ENCODE measurements at regions not wholly inside any gene's neighbourhood (a gene's known extent, or its start where the extent isn't known, plus 50 kb on each side); places are given as distances from the start of the nearest gene placed in this dataset.

DNA sequence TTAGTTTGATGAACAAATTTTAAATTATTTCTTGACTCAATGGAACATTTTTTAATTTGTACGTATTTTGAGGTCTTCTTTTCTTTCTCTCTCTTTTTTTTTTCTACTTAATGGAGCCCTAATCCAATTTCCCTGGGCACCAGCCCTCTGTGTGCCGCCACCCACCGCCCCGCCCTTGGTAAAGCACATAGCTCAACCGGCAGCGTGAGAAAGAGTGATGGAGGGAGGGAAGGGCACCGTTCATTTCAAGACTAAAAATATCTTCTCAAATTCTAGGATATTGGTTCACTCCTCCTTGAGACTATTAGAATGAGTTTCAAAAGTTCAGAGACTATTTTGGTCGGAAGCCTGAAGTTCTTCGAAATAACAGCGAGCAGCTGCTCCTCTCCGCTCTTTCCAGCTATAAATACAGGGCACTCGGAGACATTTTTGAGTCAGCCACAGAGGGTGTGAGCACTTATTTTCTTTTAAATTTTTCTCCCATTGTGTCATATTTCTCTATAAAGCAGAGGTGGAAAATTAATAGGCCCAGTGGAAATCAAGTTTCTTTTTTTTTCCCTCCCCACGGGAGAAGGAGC lies 731.7 kb upstream of the ID2 start:
- ChIA-PET CTCF (interaction anchor here (1.6 to 1.7 kb wide), 2 partner anchors 19 to 41 kb away, joined by 4 to 5 read pairs; no protein-coding TSS in a partner anchor), POLR2A (no interaction called here)
- DNase-seq (ENCODE audit: extremely low spot score): no peak
- TF ChIP-seq, protein P1, sequence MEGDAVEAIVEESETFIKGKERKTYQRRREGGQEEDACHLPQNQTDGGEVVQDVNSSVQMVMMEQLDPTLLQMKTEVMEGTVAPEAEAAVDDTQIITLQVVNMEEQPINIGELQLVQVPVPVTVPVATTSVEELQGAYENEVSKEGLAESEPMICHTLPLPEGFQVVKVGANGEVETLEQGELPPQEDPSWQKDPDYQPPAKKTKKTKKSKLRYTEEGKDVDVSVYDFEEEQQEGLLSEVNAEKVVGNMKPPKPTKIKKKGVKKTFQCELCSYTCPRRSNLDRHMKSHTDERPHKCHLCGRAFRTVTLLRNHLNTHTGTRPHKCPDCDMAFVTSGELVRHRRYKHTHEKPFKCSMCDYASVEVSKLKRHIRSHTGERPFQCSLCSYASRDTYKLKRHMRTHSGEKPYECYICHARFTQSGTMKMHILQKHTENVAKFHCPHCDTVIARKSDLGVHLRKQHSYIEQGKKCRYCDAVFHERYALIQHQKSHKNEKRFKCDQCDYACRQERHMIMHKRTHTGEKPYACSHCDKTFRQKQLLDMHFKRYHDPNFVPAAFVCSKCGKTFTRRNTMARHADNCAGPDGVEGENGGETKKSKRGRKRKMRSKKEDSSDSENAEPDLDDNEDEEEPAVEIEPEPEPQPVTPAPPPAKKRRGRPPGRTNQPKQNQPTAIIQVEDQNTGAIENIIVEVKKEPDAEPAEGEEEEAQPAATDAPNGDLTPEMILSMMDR (IDR thresholded peaks at IDR 0.05; ENCODE audit: control extremely low read depth, extremely low read depth, low read depth, missing control alignments): no peak

DNA sequence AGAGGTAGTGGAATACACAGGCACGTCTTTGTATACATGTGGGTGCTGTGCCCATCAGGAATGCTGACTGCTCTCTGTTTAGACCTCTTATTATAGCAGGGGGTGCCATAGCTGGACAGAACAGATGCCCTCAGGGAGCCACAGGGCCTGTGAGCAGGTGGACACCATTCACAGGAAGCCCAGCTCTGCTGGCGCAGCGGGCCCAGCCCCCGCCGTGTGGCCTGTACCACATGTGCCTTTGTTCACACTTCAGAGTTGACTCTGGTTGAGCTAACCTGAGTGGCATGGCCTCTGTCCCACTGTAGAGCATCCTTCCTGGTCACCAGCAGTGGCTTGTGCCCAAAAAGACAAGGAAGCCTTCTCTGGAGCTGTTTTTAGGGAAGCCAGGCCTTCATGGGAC lies 730.9 kb upstream of the ID2 start:
- ChIA-PET POLR2A (no interaction called here), CTCF (interaction anchor here (1.6 to 1.7 kb wide), 2 partner anchors 10 to 40 kb away, joined by 4 to 5 read pairs; no protein-coding TSS in a partner anchor)
- TF ChIP-seq, protein P1 (IDR thresholded peaks at IDR 0.05; ENCODE audit: control extremely low read depth, extremely low read depth, low read depth, missing control alignments): no peak
- DNase-seq (ENCODE audit: extremely low spot score): no peak

DNA sequence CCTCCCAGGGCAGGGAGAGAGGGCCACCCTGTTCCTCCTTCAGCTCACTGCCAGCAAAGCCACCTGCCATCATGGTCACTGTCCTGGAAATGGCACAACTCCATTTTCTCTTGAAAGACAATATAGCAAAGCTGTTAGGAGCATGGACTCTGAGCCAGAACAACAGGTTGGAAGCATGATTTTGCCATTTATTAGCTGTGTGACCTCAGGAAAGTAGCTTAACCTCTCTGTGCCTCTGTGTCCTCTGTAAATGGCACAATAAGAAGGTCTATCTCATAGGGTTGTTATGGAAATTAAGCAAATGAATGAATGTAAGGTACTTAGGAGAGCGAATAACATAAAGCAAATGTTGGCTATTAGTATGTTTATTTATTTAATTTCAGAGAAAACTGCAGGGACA lies 730.4 kb upstream of the ID2 start:
- CTCF ChIA-PET: interaction anchor here (1.2 to 1.7 kb wide), 2 partner anchors 11 kb away, joined by 3 to 4 read pairs; no protein-coding TSS in a partner anchor

DNA sequence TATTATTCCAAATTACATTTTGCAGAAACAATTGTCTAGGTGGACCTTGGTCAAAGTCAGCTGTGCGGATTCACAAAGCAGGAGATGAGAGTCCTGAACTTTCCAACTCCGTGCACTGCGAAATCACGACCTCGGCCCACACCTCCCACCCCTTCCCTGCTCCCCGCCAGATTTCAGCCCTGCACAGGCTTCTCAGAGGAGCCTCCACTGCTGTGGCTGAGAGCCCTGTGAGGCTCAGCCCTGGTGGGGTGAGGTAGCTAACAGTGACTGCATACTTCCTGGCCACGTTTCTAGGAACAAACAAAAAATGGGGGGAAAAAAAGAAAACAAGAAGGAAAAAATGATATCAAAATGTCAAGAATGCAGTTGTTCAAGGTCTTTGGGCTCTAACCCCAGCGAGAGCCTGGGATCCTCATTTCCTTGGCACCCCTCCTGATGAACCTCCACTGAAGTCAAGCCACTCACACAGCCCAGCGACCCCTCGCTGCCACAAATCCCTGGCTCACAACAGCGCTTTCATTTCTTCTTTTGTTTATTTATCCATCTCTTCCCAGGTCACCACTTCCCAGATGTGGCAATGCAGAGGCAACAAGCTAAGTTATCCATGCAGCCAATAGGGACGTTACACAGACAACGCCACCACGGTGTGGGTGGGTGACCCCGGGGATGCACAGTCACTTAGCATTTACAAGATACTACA lies 729.7 kb upstream of the ID2 start:
- no peak for DNase-seq (ENCODE audit: extremely low spot score)
- ChIA-PET CTCF (interaction anchor here (1.2 to 1.7 kb wide), 2 partner anchors 10 to 12 kb away, joined by 3 to 4 read pairs; no protein-coding TSS in a partner anchor), POLR2A (no interaction called here)
- TF ChIP-seq, protein P1 (IDR thresholded peaks at IDR 0.05; ENCODE audit: control extremely low read depth, extremely low read depth, low read depth, missing control alignments): no peak

More for the DNA sequence above, 730.4 kb upstream of the ID2 start:
- POLR2A ChIA-PET: no interaction called here
- no peak for DNase-seq (ENCODE audit: extremely low spot score)
- TF ChIP-seq, protein P1 (IDR thresholded peaks at IDR 0.05; ENCODE audit: control extremely low read depth, extremely low read depth, low read depth, missing control alignments): no peak

DNA sequence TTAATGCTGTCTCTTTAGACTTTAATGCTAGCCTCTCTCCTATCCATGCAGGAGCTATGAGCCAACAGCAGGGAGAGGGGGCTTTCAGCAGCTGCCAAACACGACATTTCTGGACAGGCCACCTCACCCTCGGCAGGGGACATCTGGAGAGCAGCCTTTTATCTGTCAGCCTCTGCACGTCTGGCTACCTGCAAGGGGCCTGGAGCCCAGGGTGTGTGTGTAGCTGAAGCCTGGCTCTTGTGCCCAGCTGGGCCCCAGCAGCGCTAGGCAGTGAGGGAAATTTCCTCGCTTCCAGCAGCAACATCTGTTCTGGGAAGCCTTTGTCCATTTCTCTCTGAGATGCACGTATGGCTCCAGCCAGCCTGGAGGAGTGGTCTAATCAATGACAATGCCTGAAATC lies 728.7 kb upstream of the ID2 start:
- no peak for DNase-seq (ENCODE audit: extremely low spot score)

DNA sequence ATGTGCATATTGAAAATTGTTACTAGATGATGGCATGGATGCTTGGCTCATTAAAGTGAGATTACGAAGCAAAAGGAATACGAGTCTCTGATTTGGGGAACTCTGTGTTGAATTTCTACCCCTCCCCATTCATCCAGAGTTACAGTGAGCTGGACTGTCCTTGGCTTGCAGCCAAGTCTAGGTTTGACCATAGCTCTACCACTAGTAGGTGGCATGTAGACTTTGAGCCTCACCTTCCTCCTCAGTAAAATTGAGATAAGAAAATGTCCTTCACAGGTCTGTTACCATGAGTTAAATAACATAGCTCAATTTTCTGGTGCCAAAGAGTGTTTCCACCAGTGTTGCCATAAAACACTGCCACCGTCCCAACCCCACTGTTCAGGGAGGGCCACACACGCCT lies 727.6 kb upstream of the ID2 start:
- TF ChIP-seq, protein P1 (IDR thresholded peaks at IDR 0.05; ENCODE audit: control extremely low read depth, extremely low read depth, low read depth, missing control alignments): no peak
- ChIA-PET CTCF (interaction anchor here (0.9 kb wide), 1 partner anchor 14 kb away, joined by 3 read pairs; no protein-coding TSS in a partner anchor), POLR2A (no interaction called here)
- no peak for DNase-seq (ENCODE audit: extremely low spot score)

More for the DNA sequence above, 728.7 kb upstream of the ID2 start:
- POLR2A ChIA-PET: no interaction called here
- TF ChIP-seq, protein P1 (IDR thresholded peaks at IDR 0.05; ENCODE audit: control extremely low read depth, extremely low read depth, low read depth, missing control alignments): no peak
- CTCF ChIA-PET: interaction anchor here (0.9 kb wide), 1 partner anchor 13 kb away, joined by 3 read pairs; no protein-coding TSS in a partner anchor
